Pulmonary artery endothelial cell (primary cell): ENCODE measurements at regions not wholly inside any gene's neighbourhood (a gene's known extent, or its start where the extent isn't known, plus 50 kb on each side); places are given as distances from the start of the nearest gene placed in this dataset.

ENCODE experiments used
- DNase-seq: peaks from one replicate; pipeline ENCODE4 v3.0.0-alpha.2; 2011; ENCODE audit warnings: low read depth, low spot score

- DNase-seq = no peak
These were observed 323.4 kb downstream of the CSNK1G3 start for GRCh38 chr5:123835421-123835820.

- no peak for DNase-seq
These were observed 318.6 kb downstream of the CSNK1G3 start for GRCh38 chr5:123830575-123830974.

- DNase-seq = no peak
These were observed 315.8 kb downstream of the CSNK1G3 start for GRCh38 chr5:123827811-123828210.

GRCh38 chr5:123819833-123820232 lies 307.9 kb downstream of the CSNK1G3 start:
- no peak for DNase-seq

- no peak for DNase-seq
These were observed 307.4 kb downstream of the CSNK1G3 start for GRCh38 chr5:123819386-123819785.

- no peak for DNase-seq
These were observed 305.3 kb downstream of the CSNK1G3 start for GRCh38 chr5:123817267-123817666.

GRCh38 chr5:123814801-123815470 lies 303.0 kb downstream of the CSNK1G3 start:
- DNase-seq = no peak

- DNase-seq = peak; percentile 20
These were observed 302.1 kb downstream of the CSNK1G3 start for GRCh38 chr5:123813937-123814624.

GRCh38 chr5:123813264-123813663 lies 301.3 kb downstream of the CSNK1G3 start:
- no peak for DNase-seq

GRCh38 chr5:123811831-123812230 lies 299.9 kb downstream of the CSNK1G3 start:
- no peak for DNase-seq

- DNase-seq = no peak
These were observed 298.9 kb downstream of the CSNK1G3 start for GRCh38 chr5:123810746-123811340.

- no peak for DNase-seq
These were observed 298.3 kb downstream of the CSNK1G3 start for GRCh38 chr5:123810253-123810652.

GRCh38 chr5:123809594-123810221 lies 297.7 kb downstream of the CSNK1G3 start:
- no peak for DNase-seq

- no peak for DNase-seq
These were observed 296.7 kb downstream of the CSNK1G3 start for GRCh38 chr5:123808461-123809380.

- no peak for DNase-seq
These were observed 295.4 kb downstream of the CSNK1G3 start for GRCh38 chr5:123807177-123807945.

- no peak for DNase-seq
These were observed 294.7 kb downstream of the CSNK1G3 start for GRCh38 chr5:123806644-123807043.

- no peak for DNase-seq
These were observed 293.3 kb downstream of the CSNK1G3 start for GRCh38 chr5:123805300-123805699.

- DNase-seq = no peak
These were observed 291.4 kb downstream of the CSNK1G3 start for GRCh38 chr5:123803359-123803758.

- no peak for DNase-seq
These were observed 290.4 kb downstream of the CSNK1G3 start for GRCh38 chr5:123802298-123802951.

- no peak for DNase-seq
These were observed 288.7 kb downstream of the CSNK1G3 start for GRCh38 chr5:123800640-123801039.
